HEK293 (cell line): ENCODE measurements at regions not wholly inside any gene's neighbourhood (a gene's known extent, or its start where the extent isn't known, plus 50 kb on each side); places are given as distances from the start of the nearest gene placed in this dataset.

Source experiments
- CTCF ChIA-PET: fragments of 350-600 bp; formaldehyde crosslinking; extraction: SDS; loops from one replicate; lab custom pipeline; 2021; ENCODE audit warnings: antibody characterized with exemption; lab: Yijun Ruan, JAX
- POLR2A ChIA-PET: fragments of 300-600 bp; formaldehyde crosslinking; extraction: SDS; loops from one replicate; lab custom pipeline; 2020; ENCODE audit warnings: antibody characterized with exemption, inconsistent platforms; lab: Yijun Ruan, JAX
- H3K27ac ChIP-seq: fragments of 200-500 bp; sonication (Bioruptor generic); 2 replicates; pipeline ENCODE4 v1.5.1; 2014; ENCODE audit warnings: low read depth, low read length, control low read depth, inconsistent platforms; ENCODE audit errors: extremely low read depth
- H3K36me3 ChIP-seq, 2 experiments: fragments of 200-500 bp in 1 of 2; sonication (Bioruptor generic) in 1 of 2; 1 replicate in 1 of 2; 2 replicates in 1 of 2; pipeline ENCODE4 v1.5.1; 2014 to 2017; ENCODE audit warnings: inconsistent platforms in 2 of 2, low read length in 2 of 2; ENCODE audit not compliant: control insufficient read depth in 2 of 2, insufficient read depth in 1 of 2
- H3K4me1 ChIP-seq: fragments of 200-500 bp; sonication (Bioruptor generic); 2 replicates; pipeline ENCODE4 v1.5.1; 2014; ENCODE audit warnings: mild to moderate bottlenecking, low read length, inconsistent platforms; ENCODE audit not compliant: control insufficient read depth, insufficient read depth
- H3K4me3 ChIP-seq: 2 replicates; pipeline ENCODE4 v1.5.1; 2011; ENCODE audit warnings: low read depth, mild to moderate bottlenecking, control low read depth, low read length, moderate library complexity
- H3K9me3 ChIP-seq: fragments of 200-500 bp; sonication (Bioruptor generic); 2 replicates; pipeline ENCODE4 v1.5.1; 2014; ENCODE audit warnings: low read depth, low read length, inconsistent platforms; ENCODE audit not compliant: control insufficient read depth, insufficient read depth
- GFI1B ChIP-seq: fragments of 450-650 bp; formaldehyde crosslinking; IDR thresholded peaks from 2 replicates; pipeline ENCODE4 v1.5.1; 2016; ENCODE audit warnings: missing biosample characterization, missing genetic modification characterization
- PRDM4 ChIP-seq: fragments of 450-650 bp; formaldehyde crosslinking; IDR thresholded peaks from 2 replicates; pipeline ENCODE4 v1.5.1; 2017; ENCODE audit warnings: missing biosample characterization, missing genetic modification characterization
- SCRT2 ChIP-seq: fragments of 450-650 bp; formaldehyde crosslinking; IDR thresholded peaks from 2 replicates; pipeline ENCODE4 v1.5.1; 2016; ENCODE audit warnings: missing biosample characterization, missing genetic modification characterization
- TRIM28 ChIP-seq: IDR thresholded peaks from 2 replicates; pipeline ENCODE4 v1.6.1; 2011; ENCODE audit warnings: low read length, control low read depth, borderline replicate concordance
- ZEB2 ChIP-seq: fragments of 450-650 bp; formaldehyde crosslinking; IDR thresholded peaks from 2 replicates; pipeline ENCODE4 v1.5.1; 2016; ENCODE audit warnings: missing biosample characterization, missing genetic modification characterization
- ZFHX2 ChIP-seq: fragments of 450-650 bp; formaldehyde crosslinking; conservative IDR thresholded peaks from 2 replicates; pipeline ENCODE4 v1.5.1; 2016; ENCODE audit warnings: missing biosample characterization, missing genetic modification characterization
- ZFP69B ChIP-seq: fragments of 450-650 bp; formaldehyde crosslinking; IDR thresholded peaks from 2 replicates; pipeline ENCODE4 v1.5.1; 2016; ENCODE audit warnings: missing biosample characterization, missing genetic modification characterization
- ZNF169 ChIP-seq: fragments of 450-650 bp; formaldehyde crosslinking; IDR thresholded peaks from 2 replicates; pipeline ENCODE4 v1.5.1; 2016; ENCODE audit warnings: missing biosample characterization, missing genetic modification characterization
- ZNF18 ChIP-seq: fragments of 450-650 bp; formaldehyde crosslinking; IDR thresholded peaks from 2 replicates; pipeline ENCODE4 v1.5.1; 2016; ENCODE audit warnings: missing biosample characterization, missing genetic modification characterization
- ZNF239 ChIP-seq: fragments of 450-650 bp; formaldehyde crosslinking; IDR thresholded peaks from 2 replicates; pipeline ENCODE4 v1.5.1; 2016; ENCODE audit warnings: missing biosample characterization, missing genetic modification characterization
- ZNF24 ChIP-seq: fragments of 450-650 bp; formaldehyde crosslinking; IDR thresholded peaks from 2 replicates; pipeline ENCODE4 v1.5.1; 2016; ENCODE audit warnings: missing biosample characterization, missing genetic modification characterization
- ZNF280C ChIP-seq: fragments of 450-650 bp; formaldehyde crosslinking; IDR thresholded peaks from 2 replicates; pipeline ENCODE4 v1.5.1; 2016; ENCODE audit warnings: missing biosample characterization, missing genetic modification characterization
- ZNF280D ChIP-seq: fragments of 450-650 bp; formaldehyde crosslinking; IDR thresholded peaks from 2 replicates; pipeline ENCODE4 v1.5.1; 2016; ENCODE audit warnings: missing biosample characterization, missing genetic modification characterization
- ZNF398 ChIP-seq: fragments of 450-650 bp; formaldehyde crosslinking; IDR thresholded peaks from 2 replicates; pipeline ENCODE4 v1.5.1; 2017; ENCODE audit warnings: missing biosample characterization, missing genetic modification characterization
- ZNF664 ChIP-seq: fragments of 450-650 bp; formaldehyde crosslinking; IDR thresholded peaks from 2 replicates; pipeline ENCODE4 v1.5.1; 2016; ENCODE audit warnings: missing biosample characterization, missing genetic modification characterization
- ZNF791 ChIP-seq: fragments of 450-650 bp; formaldehyde crosslinking; IDR thresholded peaks from 2 replicates; pipeline ENCODE4 v1.5.1; 2016; ENCODE audit warnings: missing biosample characterization, missing genetic modification characterization

- Histone ChIP-seq H3K27ac (no peak overlapping the region), H3K9me3 (no peaks in the 10 kb centered on the region), H3K4me3 (no peak overlapping the region), H3K36me3 (no peaks in the 10 kb centered on the region), H3K4me1 (no peaks in the 10 kb centered on the region)
- ChIA-PET POLR2A (no interaction called here), CTCF (interaction anchor here (0.6 kb wide), 1 partner anchor 339 kb away, joined by 3 read pairs; no protein-coding TSS in a partner anchor)
- TF ChIP-seq SCRT2 (tag by site-specific recombination), result 0 out of 2 replicates have a peak, but pooled peaks have one; percentile 22
- no peak for TF ChIP-seq TRIM28
Observed at GRCh38 chr9:17871213-17871890, 292.5 kb downstream of the SH3GL2 start.

- no peaks in the 10 kb centered on the region for H3K9me3 ChIP-seq
- H3K4me1 ChIP-seq, result no peaks in the 10 kb centered on the region
- ChIA-PET CTCF (interaction anchor here (0.5 kb wide), 1 partner anchor 22 kb away, joined by 3 read pairs; no protein-coding TSS in a partner anchor), POLR2A (no interaction called here)
- no peaks in the 10 kb centered on the region for H3K36me3 ChIP-seq
- H3K4me3 ChIP-seq, result no peak overlapping the region
- no peak overlapping the region for H3K27ac ChIP-seq
- no peak for TF ChIP-seq ZNF280C (tag by site-specific recombination)
- TF ChIP-seq ZNF18 (tag by site-specific recombination), result no peak
- no peak for TF ChIP-seq ZFP69B
- no peak for TF ChIP-seq ZEB2 (tag by site-specific recombination)
- TF ChIP-seq ZFHX2 (tag by site-specific recombination), result no peak
- TF ChIP-seq ZNF664, result no peak
- TF ChIP-seq GFI1B (tag by site-specific recombination), result no peak
- TF ChIP-seq ZNF239, result no peak
- TF ChIP-seq PRDM4, result no peak
- TF ChIP-seq ZNF169 (tag by site-specific recombination), result no peak
- TF ChIP-seq ZNF280D (tag by site-specific recombination), result no peak
- TF ChIP-seq ZNF398 (tag by site-specific recombination), result no peak
- no peak for TF ChIP-seq ZNF791 (tag by site-specific recombination)
- no peak for TF ChIP-seq ZNF24 (tag by site-specific recombination)
Observed at GRCh38 chr9:17875886-17876285, 297.0 kb downstream of the SH3GL2 start.
